GM12878 (cell line): ENCODE measurements at regions not wholly inside any gene's neighbourhood (a gene's known extent, or its start where the extent isn't known, plus 50 kb on each side); places are given as distances from the start of the nearest gene placed in this dataset.

Source experiments
- ATAC-seq: fragments of 200-7000 bp; cut with Tn5 transposase; 3 replicates; pipeline ENCODE4 v1.9.1; 2020; ENCODE audit warnings: mild to moderate bottlenecking, moderate library complexity
- BruUV-seq: library from RNA; stranded (reverse); fragments of 400-500 nt; replicated peaks from 2 replicates; lab custom pipeline; 2021; lab: Mats Ljungman, UMichigan
- CTCF ChIA-PET: fragments of 300-600 bp; sonication (Branson Sonifier 250); formaldehyde crosslinking; extraction: SDS; loops from one replicate; lab custom pipeline; 2021; ENCODE audit warnings: inconsistent platforms; lab: Yijun Ruan, JAX
- POLR2A ChIA-PET: fragments of 350-600 bp; formaldehyde crosslinking; extraction: SDS; loops from one replicate; lab custom pipeline; 2021; ENCODE audit warnings: inconsistent platforms; lab: Charles Lee
- RAD21 ChIA-PET: fragments of 300-600 bp; sonication (Branson Sonifier 250); formaldehyde crosslinking; loops from one replicate; lab custom pipeline; 2023; ENCODE audit warnings: antibody characterized with exemption; ENCODE audit not compliant: unreplicated experiment; lab: Charles Lee
- SMC1A ChIA-PET: fragments of 300-600 bp; sonication (Branson Sonifier 250); formaldehyde crosslinking; loops from one replicate; lab custom pipeline; 2023; ENCODE audit not compliant: unreplicated experiment, uncharacterized antibody; lab: Charles Lee
- DNase-seq: peaks from one replicate; pipeline ENCODE4 v3.0.0-alpha.2; 2011; ENCODE audit warnings: low read depth, low spot score
- FAIRE-seq: peaks from 3 replicates; lab custom pipeline; 2011; peaks lifted over from hg19 to GRCh38; lab: Jason Lieb, UNC
- H2AFZ ChIP-seq: 2 replicates; pipeline ENCODE4 v1.6.0; 2011; ENCODE audit warnings: low read depth, low read length, control low read depth; ENCODE audit not compliant: control insufficient read depth
- H3K27ac ChIP-seq: 2 replicates; pipeline ENCODE4 v1.5.1; 2011; ENCODE audit warnings: control low read depth; ENCODE audit not compliant: control insufficient read depth, insufficient read depth
- H3K27me3 ChIP-seq, 2 experiments: replicated peaks in 1 of 2; 2 replicates each; pipeline versions ENCODE4 v1.6.0 to v1.6.1; 2011; ENCODE audit warnings: low read length in 1 of 2; ENCODE audit not compliant: control insufficient read depth in 2 of 2, insufficient read depth in 2 of 2
- H3K36me3 ChIP-seq, 2 experiments: 2 replicates each; pipeline ENCODE4 v1.5.1; 2011; ENCODE audit warnings: low read length in 1 of 2; ENCODE audit not compliant: control insufficient read depth in 2 of 2, insufficient read depth in 2 of 2
- H3K4me1 ChIP-seq: 2 replicates; pipeline ENCODE4 v1.6.1; 2011; ENCODE audit warnings: mild to moderate bottlenecking, low read length, moderate library complexity, mixed read lengths; ENCODE audit not compliant: control insufficient read depth, insufficient read depth
- H3K4me2 ChIP-seq: 2 replicates; pipeline ENCODE4 v1.6.0; 2011; ENCODE audit warnings: control low read depth; ENCODE audit not compliant: control insufficient read depth, insufficient read depth
- H3K4me3 ChIP-seq: fragments of 200-600 bp; sonication (generic); 2 replicates; pipeline ENCODE4 v1.5.1; 2016
- H3K79me2 ChIP-seq: 2 replicates; pipeline ENCODE4 v1.6.0; 2011; ENCODE audit warnings: low read length; ENCODE audit not compliant: control insufficient read depth, insufficient read depth
- H3K9ac ChIP-seq: 2 replicates; pipeline ENCODE4 v1.8.0; 2011; ENCODE audit warnings: low read length, control low read depth, mixed read lengths; ENCODE audit not compliant: control insufficient read depth, insufficient read depth
- H3K9me3 ChIP-seq: replicated peaks from 3 replicates; pipeline ENCODE4 v1.5.1; 2011; ENCODE audit warnings: mild to moderate bottlenecking, low read length; ENCODE audit not compliant: control insufficient read depth, insufficient read depth
- H4K20me1 ChIP-seq: 2 replicates; pipeline ENCODE4 v1.6.0; 2011; ENCODE audit not compliant: control insufficient read depth, insufficient read depth
- POLR2AphosphoS2 ChIP-seq: IDR thresholded peaks from 2 replicates; pipeline ENCODE4 v1.6.1; 2011; ENCODE audit warnings: low read depth, mild to moderate bottlenecking, low read length, improper control_type of control experiment, moderate library complexity
- SIN3A ChIP-seq: IDR thresholded peaks from 2 replicates; pipeline ENCODE4 v1.6.1; 2012; ENCODE audit warnings: low read depth, low read length, improper control_type of control experiment
- SREBF1 ChIP-seq: IDR thresholded peaks from 2 replicates; pipeline ENCODE4 v1.6.1; 2012; ENCODE audit warnings: mild to moderate bottlenecking, low read length
- ZZZ3 ChIP-seq: IDR thresholded peaks from 2 replicates; pipeline ENCODE4 v1.6.1; 2011; ENCODE audit warnings: low read depth; ENCODE audit not compliant: control insufficient read depth, insufficient read length
- WGBS: methylation state at CpG from one replicate; pipeline ENCODE4 v1.1.6; 2016; ENCODE audit warnings: low lambda C conversion rate; ENCODE audit not compliant: insufficient replicate concordance, insufficient coverage; ENCODE audit errors: missing lambda C conversion rate; 5-methylcytosine and 5-hydroxymethylcytosine counted together
- in situ Hi-C: fragments of 300-500 bp; cut with MboI; formaldehyde crosslinking; loops from 9 replicates; pipeline ENCODE4 v1.14.3; 2018; ENCODE audit warnings: mixed read lengths
- intact Hi-C: fragments of 100-400 bp; cut with micrococcal nuclease; formaldehyde crosslinking; loops from one replicate; pipeline ENCODE4 v1.14.2; 2022; ENCODE audit not compliant: unreplicated experiment
- TF ChIP-seq, protein P1 (sequence below): fragments of 450-650 bp; IDR thresholded peaks from 2 replicates; pipeline ENCODE4 v1.6.1; 2017; ENCODE audit warnings: mild to moderate bottlenecking
- TF ChIP-seq, protein P2 (sequence below): IDR thresholded peaks from 2 replicates; pipeline ENCODE4 v1.6.1; 2012; ENCODE audit warnings: low read length, inconsistent platforms

DNA sequence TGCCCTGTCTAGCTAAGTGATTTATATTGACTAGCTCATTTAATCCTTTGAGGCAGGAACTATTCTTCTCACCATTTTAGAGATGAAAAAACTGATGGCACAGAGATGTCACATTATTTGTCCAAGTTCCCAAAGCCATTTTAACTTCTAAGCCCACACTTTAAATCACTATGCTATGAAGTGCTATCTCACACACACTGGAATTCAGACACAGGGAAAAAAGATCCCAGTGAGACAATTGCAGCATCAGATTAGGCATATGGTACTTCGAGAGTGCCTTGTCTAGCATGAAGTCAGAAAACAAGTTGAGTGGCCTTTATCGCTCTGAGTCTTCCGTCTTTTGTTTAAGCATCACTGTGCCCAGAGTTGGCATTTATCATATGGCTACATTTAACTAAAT is 54.1 kb upstream of the PDE7B start:
- no peaks in the 10 kb centered on the region for H3K27me3 ChIP-seq
- H3K9ac ChIP-seq = no peak overlapping the region
- no peaks in the 10 kb centered on the region for H3K79me2 ChIP-seq
- no peaks in the 10 kb centered on the region for H4K20me1 ChIP-seq
- H3K4me2 ChIP-seq = no peak overlapping the region
- BruUV-seq = no TSS peak
- DNase-seq = no peak
- ATAC-seq = no peak
- H3K4me1 ChIP-seq = no peaks in the 10 kb centered on the region
- no peak overlapping the region for H3K4me3 ChIP-seq
- H2AFZ ChIP-seq = no peak overlapping the region
- SMC1A ChIA-PET = no interaction called here
- TF ChIP-seq, protein P1, sequence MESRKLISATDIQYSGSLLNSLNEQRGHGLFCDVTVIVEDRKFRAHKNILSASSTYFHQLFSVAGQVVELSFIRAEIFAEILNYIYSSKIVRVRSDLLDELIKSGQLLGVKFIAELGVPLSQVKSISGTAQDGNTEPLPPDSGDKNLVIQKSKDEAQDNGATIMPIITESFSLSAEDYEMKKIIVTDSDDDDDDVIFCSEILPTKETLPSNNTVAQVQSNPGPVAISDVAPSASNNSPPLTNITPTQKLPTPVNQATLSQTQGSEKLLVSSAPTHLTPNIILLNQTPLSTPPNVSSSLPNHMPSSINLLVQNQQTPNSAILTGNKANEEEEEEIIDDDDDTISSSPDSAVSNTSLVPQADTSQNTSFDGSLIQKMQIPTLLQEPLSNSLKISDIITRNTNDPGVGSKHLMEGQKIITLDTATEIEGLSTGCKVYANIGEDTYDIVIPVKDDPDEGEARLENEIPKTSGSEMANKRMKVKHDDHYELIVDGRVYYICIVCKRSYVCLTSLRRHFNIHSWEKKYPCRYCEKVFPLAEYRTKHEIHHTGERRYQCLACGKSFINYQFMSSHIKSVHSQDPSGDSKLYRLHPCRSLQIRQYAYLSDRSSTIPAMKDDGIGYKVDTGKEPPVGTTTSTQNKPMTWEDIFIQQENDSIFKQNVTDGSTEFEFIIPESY = no peak
- TF ChIP-seq, protein P2, sequence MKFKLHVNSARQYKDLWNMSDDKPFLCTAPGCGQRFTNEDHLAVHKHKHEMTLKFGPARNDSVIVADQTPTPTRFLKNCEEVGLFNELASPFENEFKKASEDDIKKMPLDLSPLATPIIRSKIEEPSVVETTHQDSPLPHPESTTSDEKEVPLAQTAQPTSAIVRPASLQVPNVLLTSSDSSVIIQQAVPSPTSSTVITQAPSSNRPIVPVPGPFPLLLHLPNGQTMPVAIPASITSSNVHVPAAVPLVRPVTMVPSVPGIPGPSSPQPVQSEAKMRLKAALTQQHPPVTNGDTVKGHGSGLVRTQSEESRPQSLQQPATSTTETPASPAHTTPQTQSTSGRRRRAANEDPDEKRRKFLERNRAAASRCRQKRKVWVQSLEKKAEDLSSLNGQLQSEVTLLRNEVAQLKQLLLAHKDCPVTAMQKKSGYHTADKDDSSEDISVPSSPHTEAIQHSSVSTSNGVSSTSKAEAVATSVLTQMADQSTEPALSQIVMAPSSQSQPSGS = no peak
- no peak for TF ChIP-seq SIN3A
- TF ChIP-seq SREBF1 = no peak
- TF ChIP-seq POLR2AphosphoS2 = no peak
- TF ChIP-seq ZZZ3 = no peak
- POLR2A ChIA-PET = no interaction called here
- in situ Hi-C loops (no loop called here), intact Hi-C loops (no loop called here)
- CTCF ChIA-PET = no interaction called here
- no peaks in the 10 kb centered on the region for H3K9me3 ChIP-seq
- H3K27ac ChIP-seq = no peak overlapping the region
- no peaks in the 10 kb centered on the region for H3K36me3 ChIP-seq
- 42% methylated on average over 3 of the region's 3 CpGs for WGBS
- no peak for FAIRE-seq
- RAD21 ChIA-PET = no interaction called here
